ENCODE measurements at regions not wholly inside any gene's neighbourhood (a gene's known extent, or its start where the extent isn't known, plus 50 kb on each side); places are given as distances from the start of the nearest gene placed in this dataset.

GRCh38 chr15:93250950-93251349, 161.9 kb upstream of the RGMA start:
- Histone ChIP-seq H3K27me3 (no peaks in the 10 kb centered on the region), H3K4me3 (no peak overlapping the region), H3K9me3 (no peaks in the 10 kb centered on the region), H3K36me3 (no peaks in the 10 kb centered on the region), H3K27ac (peak overlapping the region in 3 of 4 donors; percentile 24 to 42 (median 40)), H3K4me1 (peaks cover 5 to 6% of the 10 kb centered on the region in 2 donors)
- in situ Hi-C loops (cut with MboI; ENCODE audit: low sequenced_read_pairs in 4 of 4) (no loop called here), intact Hi-C loops (cut with DNase I; ENCODE audit: low total_unique reads) (loop anchor here (5.0 to 10.0 kb wide), 2 partner anchors 56 to 164 kb away; partner anchors contain the start of gene RGMA)
- no peak for TF ChIP-seq POLR2A (IDR thresholded peaks at IDR 0.05)
- TF ChIP-seq CTCF (IDR thresholded peaks at IDR 0.05 in 4 of 5, conservative IDR thresholded peaks at IDR 0.05 in 1 of 5): no peak
- DNase-seq: no peak
- peak; percentile 28 to 34 for ATAC-seq

DNA sequence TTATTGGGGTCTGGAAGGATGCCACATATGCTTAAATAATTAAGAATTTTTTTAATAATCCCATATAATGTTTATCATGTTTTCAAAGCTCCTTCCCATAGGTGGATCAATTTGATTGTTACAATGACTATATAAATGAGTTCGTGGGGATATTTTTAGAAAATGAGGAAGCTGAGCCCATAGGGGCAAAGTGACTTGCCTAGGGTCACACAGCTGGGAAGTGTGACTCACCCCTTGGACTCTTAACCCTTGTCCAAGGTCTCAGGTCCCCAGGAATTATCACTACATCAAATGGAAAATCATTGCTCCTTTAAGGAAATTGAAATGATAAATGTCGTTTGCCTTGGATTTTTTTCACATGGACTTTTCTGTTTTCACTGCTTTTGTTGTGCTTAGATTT, 161.2 kb upstream of the RGMA start:
- ATAC-seq (no peak), DNase-seq (no peak)
- intact Hi-C loops (cut with DNase I; ENCODE audit: low total_unique reads): loop anchor here (5.0 to 10.0 kb wide), 2 partner anchors 55 to 163 kb away; partner anchors contain the start of gene RGMA
- Histone ChIP-seq H3K27ac (peak overlapping the region in 2 of 4 donors; percentile 4 to 22), H3K9me3 (no peaks in the 10 kb centered on the region), H3K36me3 (no peaks in the 10 kb centered on the region), H3K4me3 (no peak overlapping the region), H3K27me3 (no peaks in the 10 kb centered on the region), H3K4me1 (peaks cover 5 to 6% of the 10 kb centered on the region in 2 donors)
- TF ChIP-seq CTCF (IDR thresholded peaks at IDR 0.05 in 4 of 5, conservative IDR thresholded peaks at IDR 0.05 in 1 of 5) (no peak), POLR2A (IDR thresholded peaks at IDR 0.05) (no peak)
- in situ Hi-C loops (cut with MboI; ENCODE audit: low sequenced_read_pairs in 4 of 4): no loop called here

DNA sequence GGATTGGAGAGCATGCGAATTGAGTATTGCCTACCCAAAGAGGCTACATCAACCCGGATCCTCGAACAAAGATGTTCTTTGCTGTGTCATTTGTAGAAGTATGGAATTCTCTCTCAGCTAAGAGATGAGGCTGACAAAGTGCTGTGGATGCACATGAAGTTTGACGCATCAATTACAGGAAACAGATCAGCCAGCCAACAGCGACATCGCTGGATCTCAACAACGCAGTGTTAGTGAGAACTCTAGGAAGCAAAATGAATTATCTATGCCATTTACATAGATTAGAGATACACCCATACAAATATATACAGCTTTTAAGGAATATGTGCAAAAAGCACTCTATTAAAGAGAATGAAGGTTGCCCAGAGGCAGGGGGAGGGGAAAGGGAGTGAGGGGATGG, 160.6 kb upstream of the RGMA start:
- peak overlapping the region in 1 of 4 donors; percentile 4 for H3K27ac ChIP-seq

DNA sequence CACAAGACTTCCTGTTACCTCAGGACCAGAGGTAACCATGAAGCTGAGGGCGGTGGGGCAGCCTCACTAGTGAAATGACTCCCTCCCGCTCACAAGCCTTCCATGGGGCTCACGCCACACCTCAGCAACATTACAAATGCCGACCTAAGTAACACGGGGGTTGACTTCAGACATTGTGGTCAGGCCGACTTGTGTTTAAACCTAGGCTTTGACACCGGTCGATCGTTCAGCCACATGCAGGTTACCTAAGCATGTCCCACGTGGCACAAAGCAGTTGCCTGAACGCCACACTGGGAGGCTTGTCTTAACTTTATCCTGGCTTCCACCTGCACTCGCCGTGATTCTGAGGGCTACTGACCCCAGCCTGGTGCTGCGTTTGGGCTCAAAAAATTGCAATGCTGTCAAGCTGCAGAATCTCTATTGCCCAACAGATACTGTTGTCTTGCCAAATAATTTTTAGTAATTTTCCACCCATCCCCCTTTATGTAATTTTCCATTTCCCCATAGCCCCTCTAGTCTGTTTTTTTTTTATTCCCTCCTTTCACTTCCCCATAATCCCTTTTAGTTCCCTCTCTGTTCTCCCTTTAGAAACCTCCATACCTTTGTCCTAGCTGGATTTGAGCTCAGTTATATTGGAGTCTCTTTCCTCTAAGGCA, 158.6 kb upstream of the RGMA start:
- H3K4me3 ChIP-seq: no peak overlapping the region
- no peaks in the 10 kb centered on the region for H3K9me3 ChIP-seq
- DNase-seq (no peak), ATAC-seq (no peak)
- no peaks in the 10 kb centered on the region for H3K36me3 ChIP-seq
- in situ Hi-C loops (cut with MboI; ENCODE audit: low sequenced_read_pairs in 4 of 4): no loop called here
- no peak for TF ChIP-seq CTCF (IDR thresholded peaks at IDR 0.05 in 4 of 5, conservative IDR thresholded peaks at IDR 0.05 in 1 of 5)
- TF ChIP-seq POLR2A (IDR thresholded peaks at IDR 0.05): no peak
- H3K27me3 ChIP-seq: no peaks in the 10 kb centered on the region
- H3K4me1 ChIP-seq: peaks cover 0 to 6% of the 10 kb centered on the region in 2 donors
- H3K27ac ChIP-seq: no peak overlapping the region
- intact Hi-C loops (cut with DNase I; ENCODE audit: low total_unique reads): no loop called here

More for the DNA sequence above, 160.6 kb upstream of the RGMA start:
- no peak for TF ChIP-seq CTCF (IDR thresholded peaks at IDR 0.05 in 4 of 5, conservative IDR thresholded peaks at IDR 0.05 in 1 of 5)
- Histone ChIP-seq H3K9me3 (no peaks in the 10 kb centered on the region), H3K4me3 (no peak overlapping the region), H3K36me3 (no peaks in the 10 kb centered on the region), H3K27me3 (no peaks in the 10 kb centered on the region), H3K4me1 (peaks cover 5 to 6% of the 10 kb centered on the region in 2 donors)
- in situ Hi-C loops (cut with MboI; ENCODE audit: low sequenced_read_pairs in 4 of 4): no loop called here
- intact Hi-C loops (cut with DNase I; ENCODE audit: low total_unique reads): loop anchor here (5.0 to 10.0 kb wide), 2 partner anchors 55 to 162 kb away; partner anchors contain the start of gene RGMA
- DNase-seq (no peak), ATAC-seq (no peak)

Data from gastrocnemius medialis (tissue), 4 donors.